ENCODE measurements at regions not wholly inside any gene's neighbourhood (a gene's known extent, or its start where the extent isn't known, plus 50 kb on each side); places are given as distances from the start of the nearest gene placed in this dataset.

DNA sequence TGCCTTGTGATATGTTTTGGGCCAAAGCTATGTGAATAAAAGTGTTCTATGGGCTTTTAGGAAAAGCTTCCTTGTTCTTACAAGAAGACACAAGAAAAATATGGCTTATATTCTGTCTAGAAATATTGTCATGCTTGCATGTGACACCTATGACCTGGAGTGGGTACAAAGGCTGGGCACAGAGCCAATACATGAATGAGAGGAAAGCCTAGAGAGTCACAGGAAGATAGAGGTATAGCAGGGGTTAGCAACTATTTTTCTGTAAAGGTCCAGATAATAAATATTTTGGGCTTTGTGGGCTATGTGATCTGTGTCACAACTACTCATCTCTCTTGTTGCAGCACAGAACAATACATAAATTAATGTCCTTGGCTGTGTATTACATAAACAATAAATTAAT, 196.6 kb upstream of the CD180 start:
- no peak overlapping the region for H3K4me3 ChIP-seq (ENCODE audit: low read depth, low read length)
- TF ChIP-seq, protein P1, sequence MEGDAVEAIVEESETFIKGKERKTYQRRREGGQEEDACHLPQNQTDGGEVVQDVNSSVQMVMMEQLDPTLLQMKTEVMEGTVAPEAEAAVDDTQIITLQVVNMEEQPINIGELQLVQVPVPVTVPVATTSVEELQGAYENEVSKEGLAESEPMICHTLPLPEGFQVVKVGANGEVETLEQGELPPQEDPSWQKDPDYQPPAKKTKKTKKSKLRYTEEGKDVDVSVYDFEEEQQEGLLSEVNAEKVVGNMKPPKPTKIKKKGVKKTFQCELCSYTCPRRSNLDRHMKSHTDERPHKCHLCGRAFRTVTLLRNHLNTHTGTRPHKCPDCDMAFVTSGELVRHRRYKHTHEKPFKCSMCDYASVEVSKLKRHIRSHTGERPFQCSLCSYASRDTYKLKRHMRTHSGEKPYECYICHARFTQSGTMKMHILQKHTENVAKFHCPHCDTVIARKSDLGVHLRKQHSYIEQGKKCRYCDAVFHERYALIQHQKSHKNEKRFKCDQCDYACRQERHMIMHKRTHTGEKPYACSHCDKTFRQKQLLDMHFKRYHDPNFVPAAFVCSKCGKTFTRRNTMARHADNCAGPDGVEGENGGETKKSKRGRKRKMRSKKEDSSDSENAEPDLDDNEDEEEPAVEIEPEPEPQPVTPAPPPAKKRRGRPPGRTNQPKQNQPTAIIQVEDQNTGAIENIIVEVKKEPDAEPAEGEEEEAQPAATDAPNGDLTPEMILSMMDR (IDR thresholded peaks at IDR 0.05; ENCODE audit: insufficient read depth, low read depth, low read length) = no peak
- no peak for DNase-seq (ENCODE audit: low read depth)

DNA sequence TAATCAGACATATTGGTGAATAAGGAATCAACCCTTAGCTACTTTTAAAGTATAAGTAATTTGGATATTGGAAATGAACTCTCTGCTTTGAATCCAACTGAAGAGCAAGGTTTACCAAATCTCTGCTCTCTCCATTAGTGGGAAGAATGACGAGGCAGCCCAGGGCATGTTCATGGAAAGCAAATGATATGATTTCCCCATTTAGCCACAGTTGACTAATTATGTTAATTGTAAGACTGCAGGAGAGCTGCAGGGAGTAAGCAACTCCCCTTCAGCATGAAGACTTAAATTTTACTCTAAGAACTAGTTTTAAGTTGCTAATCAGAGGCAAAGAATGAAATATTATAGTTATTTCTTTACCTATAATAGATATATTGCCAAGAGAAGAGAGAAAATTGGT, 194.3 kb upstream of the CD180 start:
- TF ChIP-seq, protein P1 (IDR thresholded peaks at IDR 0.05; ENCODE audit: insufficient read depth, low read depth, low read length) = no peak
- H3K4me3 ChIP-seq (ENCODE audit: low read depth, low read length) = no peak overlapping the region
- no peak for DNase-seq (ENCODE audit: low read depth)

DNA sequence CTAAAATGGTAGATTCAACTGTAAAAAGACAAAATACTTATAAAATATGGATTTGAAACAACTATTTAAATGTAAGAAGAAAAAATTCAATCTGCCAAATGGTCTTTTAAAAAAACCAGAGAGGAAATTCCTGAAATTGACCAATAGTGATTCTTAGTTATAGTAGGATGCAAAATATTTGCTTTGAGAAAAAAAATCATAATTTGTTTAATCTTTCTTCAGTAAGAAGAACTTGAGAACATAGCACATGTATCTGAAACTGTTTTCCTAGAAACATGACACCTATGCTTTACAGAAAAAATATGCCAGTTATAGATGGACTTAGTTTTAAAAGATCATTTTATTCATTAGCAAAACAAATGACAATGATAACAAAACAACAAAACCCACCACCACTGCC, 186.9 kb upstream of the CD180 start:
- DNase-seq (ENCODE audit: low read depth) = no peak
- TF ChIP-seq, protein P1 (IDR thresholded peaks at IDR 0.05; ENCODE audit: insufficient read depth, low read depth, low read length) = no peak

DNA sequence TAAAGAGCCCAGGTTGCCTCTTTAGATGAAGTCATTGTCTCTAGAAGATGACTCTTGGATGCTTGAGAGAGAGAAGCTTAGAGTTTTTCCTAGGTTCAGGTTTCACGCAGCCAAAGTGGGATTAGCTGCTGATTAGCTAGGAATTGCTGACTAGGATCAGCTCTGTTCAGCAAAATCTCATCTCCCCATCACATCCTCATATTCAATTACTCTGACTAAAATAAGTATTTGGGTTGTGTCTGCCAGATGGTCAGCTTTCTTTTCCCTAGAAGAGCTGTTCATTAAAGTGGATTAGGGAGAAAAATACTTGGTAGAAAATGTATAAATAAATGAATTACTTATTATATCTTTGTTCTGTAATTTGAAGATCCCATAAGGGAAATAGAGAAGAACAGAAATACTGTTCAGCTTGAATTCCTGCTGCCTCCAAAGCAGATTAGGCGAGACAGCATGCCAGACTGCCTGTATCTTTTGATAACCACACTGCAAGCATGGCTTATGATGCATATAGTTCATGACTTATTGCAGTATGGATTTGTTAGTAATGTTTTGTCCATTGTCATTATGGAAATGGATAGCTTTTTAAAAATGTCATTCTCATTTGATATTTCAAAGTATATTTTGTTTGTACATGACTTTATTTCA, 184.8 kb upstream of the CD180 start:
- TF ChIP-seq, protein P1 (IDR thresholded peaks at IDR 0.05; ENCODE audit: insufficient read depth, low read depth, low read length) = no peak
- DNase-seq (ENCODE audit: low read depth) = no peak
- no peak overlapping the region for H3K4me3 ChIP-seq (ENCODE audit: low read depth, low read length)

More for the DNA sequence above, 186.9 kb upstream of the CD180 start:
- H3K4me3 ChIP-seq (ENCODE audit: low read depth, low read length) = no peak overlapping the region

DNA sequence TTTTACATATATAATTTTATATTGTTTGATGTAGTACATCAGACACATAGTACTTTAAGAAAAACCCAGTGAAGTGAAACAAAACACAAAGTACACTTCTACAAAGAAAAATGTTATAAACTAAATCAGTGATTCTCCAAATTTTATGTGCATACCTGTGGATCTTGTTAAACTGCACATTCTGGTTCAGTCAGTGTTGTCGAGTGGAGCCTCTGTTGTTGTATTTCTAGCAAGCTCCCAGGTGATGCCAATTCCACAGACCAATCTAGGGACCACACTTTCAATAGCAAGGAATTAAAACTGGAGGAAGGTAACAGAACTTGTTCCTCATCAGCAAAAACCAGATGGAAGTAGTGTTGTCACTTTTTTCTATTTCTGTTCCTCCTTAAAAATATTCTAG, 183.8 kb upstream of the CD180 start:
- H3K4me3 ChIP-seq (ENCODE audit: low read depth, low read length) = no peak overlapping the region
- DNase-seq (ENCODE audit: low read depth) = no peak
- TF ChIP-seq, protein P1 (IDR thresholded peaks at IDR 0.05; ENCODE audit: insufficient read depth, low read depth, low read length) = no peak

DNA sequence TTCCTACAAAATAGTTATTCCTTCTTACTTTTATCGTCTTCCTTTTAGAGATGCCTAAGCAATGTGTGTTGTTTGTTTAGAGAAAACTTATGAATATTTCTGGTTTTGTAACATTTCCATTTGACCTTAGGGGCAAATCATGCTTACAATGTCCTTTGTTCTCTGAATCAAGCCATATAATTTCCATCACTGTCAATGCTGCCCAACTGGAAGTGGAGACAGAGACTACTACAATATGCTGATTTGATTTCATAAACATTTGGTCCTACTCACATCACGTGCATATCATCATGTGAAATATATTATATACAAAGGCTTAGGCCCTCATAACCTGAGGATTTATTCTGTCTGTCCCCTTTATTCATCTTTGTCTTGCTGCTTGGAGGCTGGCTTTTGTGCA, 183.2 kb upstream of the CD180 start:
- H3K4me3 ChIP-seq (ENCODE audit: low read depth, low read length) = no peak overlapping the region
- no peak for DNase-seq (ENCODE audit: low read depth)
- TF ChIP-seq, protein P1 (IDR thresholded peaks at IDR 0.05; ENCODE audit: insufficient read depth, low read depth, low read length) = no peak

DNA sequence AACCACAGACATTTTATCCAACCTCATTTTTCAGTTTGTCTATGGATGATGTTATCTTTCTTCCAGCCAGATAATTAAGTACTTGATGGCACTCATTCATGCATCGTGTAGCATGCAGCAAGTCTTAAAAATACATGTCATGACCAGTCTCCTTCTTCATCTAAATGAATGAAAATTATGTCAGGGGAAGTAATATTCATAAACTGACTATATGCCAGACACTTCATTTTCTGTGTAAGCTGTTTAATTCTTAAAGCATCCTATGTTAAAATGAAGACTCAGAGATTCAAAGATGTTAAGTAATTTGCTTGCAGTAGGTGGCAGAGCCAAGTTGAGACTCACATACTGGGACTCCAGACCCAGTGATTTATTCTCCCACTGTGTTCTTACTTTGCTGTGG, 181.7 kb upstream of the CD180 start:
- no peak overlapping the region for H3K4me3 ChIP-seq (ENCODE audit: low read depth, low read length)
- no peak for DNase-seq (ENCODE audit: low read depth)
- TF ChIP-seq, protein P1 (IDR thresholded peaks at IDR 0.05; ENCODE audit: insufficient read depth, low read depth, low read length) = no peak
